ENCODE measurements at regions not wholly inside any gene's neighbourhood (a gene's known extent, or its start where the extent isn't known, plus 50 kb on each side); places are given as distances from the start of the nearest gene placed in this dataset.

DNA sequence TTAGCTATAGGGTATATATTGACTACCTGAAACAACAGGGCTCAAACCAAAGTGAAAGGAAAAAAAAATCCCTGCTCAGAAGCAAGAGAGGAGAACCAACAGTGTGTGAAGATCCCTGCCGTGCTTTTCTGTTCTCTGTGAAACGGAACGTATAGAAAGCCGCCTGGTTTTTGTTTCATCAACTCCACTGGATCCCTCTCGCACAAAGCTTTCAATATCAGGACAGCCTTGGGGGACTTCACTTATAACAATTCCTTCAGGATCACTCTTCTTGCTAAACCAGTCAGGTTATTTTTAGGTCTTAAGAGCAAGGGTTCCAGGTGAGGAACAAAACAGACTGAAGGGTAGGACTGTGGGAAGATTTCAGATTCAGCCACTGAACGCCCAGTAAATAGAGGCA, 151.1 kb upstream of the CACNA2D1 start:
- TF ChIP-seq, protein P1, sequence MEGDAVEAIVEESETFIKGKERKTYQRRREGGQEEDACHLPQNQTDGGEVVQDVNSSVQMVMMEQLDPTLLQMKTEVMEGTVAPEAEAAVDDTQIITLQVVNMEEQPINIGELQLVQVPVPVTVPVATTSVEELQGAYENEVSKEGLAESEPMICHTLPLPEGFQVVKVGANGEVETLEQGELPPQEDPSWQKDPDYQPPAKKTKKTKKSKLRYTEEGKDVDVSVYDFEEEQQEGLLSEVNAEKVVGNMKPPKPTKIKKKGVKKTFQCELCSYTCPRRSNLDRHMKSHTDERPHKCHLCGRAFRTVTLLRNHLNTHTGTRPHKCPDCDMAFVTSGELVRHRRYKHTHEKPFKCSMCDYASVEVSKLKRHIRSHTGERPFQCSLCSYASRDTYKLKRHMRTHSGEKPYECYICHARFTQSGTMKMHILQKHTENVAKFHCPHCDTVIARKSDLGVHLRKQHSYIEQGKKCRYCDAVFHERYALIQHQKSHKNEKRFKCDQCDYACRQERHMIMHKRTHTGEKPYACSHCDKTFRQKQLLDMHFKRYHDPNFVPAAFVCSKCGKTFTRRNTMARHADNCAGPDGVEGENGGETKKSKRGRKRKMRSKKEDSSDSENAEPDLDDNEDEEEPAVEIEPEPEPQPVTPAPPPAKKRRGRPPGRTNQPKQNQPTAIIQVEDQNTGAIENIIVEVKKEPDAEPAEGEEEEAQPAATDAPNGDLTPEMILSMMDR (IDR thresholded peaks at IDR 0.05; ENCODE audit: insufficient read depth, low read length, poor library complexity, severe bottlenecking), result no peak
- TF ChIP-seq EZH2phosphoT487 (conservative IDR thresholded peaks at IDR 0.05; ENCODE audit: low read length), result no peak
